ENCODE measurements at regions not wholly inside any gene's neighbourhood (a gene's known extent, or its start where the extent isn't known, plus 50 kb on each side); places are given as distances from the start of the nearest gene placed in this dataset.

DNA sequence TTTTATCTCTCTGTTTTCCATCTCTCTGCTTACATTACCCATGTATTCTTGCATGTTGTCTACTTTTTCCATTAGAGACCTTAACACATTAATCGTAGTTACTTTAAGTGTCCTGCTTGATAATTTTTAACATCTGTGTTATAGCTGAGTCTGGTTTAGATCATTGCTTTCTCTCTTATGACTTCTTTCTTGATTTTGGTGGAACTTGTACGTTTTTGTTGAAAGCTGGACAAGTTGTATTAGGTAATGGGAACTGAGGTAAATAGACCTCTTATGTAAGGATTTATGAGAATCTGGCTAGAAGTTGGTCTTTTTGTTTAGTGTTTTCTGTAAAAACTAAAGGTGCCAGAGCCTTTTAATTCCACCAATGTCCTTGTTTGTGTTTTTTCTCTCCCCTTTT lies 100.8 kb upstream of the LYZL2 start:
- TF ChIP-seq, protein P1, sequence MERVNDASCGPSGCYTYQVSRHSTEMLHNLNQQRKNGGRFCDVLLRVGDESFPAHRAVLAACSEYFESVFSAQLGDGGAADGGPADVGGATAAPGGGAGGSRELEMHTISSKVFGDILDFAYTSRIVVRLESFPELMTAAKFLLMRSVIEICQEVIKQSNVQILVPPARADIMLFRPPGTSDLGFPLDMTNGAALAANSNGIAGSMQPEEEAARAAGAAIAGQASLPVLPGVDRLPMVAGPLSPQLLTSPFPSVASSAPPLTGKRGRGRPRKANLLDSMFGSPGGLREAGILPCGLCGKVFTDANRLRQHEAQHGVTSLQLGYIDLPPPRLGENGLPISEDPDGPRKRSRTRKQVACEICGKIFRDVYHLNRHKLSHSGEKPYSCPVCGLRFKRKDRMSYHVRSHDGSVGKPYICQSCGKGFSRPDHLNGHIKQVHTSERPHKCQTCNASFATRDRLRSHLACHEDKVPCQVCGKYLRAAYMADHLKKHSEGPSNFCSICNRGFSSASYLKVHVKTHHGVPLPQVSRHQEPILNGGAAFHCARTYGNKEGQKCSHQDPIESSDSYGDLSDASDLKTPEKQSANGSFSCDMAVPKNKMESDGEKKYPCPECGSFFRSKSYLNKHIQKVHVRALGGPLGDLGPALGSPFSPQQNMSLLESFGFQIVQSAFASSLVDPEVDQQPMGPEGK (CRISPR knock-in tag; IDR thresholded peaks at IDR 0.05; ENCODE audit: borderline replicate concordance) = no peak
- TF ChIP-seq GLIS3 (CRISPR knock-in tag; IDR thresholded peaks at IDR 0.05) = no peak
- no peak for TF ChIP-seq ARNTL (CRISPR knock-in tag; IDR thresholded peaks at IDR 0.05; ENCODE audit: borderline replicate concordance, low read depth)
- TF ChIP-seq OSR1 (CRISPR knock-in tag; IDR thresholded peaks at IDR 0.05) = no peak
- TF ChIP-seq TCF4 (CRISPR knock-in tag; IDR thresholded peaks at IDR 0.05; ENCODE audit: borderline replicate concordance) = no peak
- ATAC-seq = no peak

DNA sequence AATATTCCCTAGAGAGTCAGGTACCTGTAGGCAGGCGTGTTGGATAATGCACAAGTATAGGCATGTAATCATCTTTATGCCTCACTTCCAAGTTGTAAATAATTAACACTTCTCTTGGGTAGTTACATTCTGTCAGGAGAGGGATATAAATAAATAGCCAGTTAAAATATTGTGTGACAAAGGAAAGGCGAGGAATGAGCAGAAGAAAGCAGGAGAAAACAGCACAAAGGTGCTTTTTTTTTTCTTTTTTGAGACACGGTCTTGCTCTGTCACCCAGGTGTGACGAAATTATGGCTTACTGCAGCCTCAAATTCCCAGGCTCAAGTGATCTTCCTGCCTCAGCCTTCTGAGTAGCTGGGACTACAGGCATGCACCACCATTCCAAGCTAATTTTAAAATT lies 99.2 kb upstream of the LYZL2 start:
- no peak for ATAC-seq
- no peak for TF ChIP-seq BACH2 (CRISPR knock-in tag; IDR thresholded peaks at IDR 0.05; ENCODE audit: borderline replicate concordance)
- TF ChIP-seq ESRRG (CRISPR knock-in tag; IDR thresholded peaks at IDR 0.05) = no peak
- TF ChIP-seq OSR1 (CRISPR knock-in tag; IDR thresholded peaks at IDR 0.05) = no peak
- TF ChIP-seq ZNF8 (CRISPR knock-in tag; IDR thresholded peaks at IDR 0.05) = no peak
- TF ChIP-seq ZC3H10 (CRISPR knock-in tag; IDR thresholded peaks at IDR 0.05) = no peak
- TF ChIP-seq, protein P2, sequence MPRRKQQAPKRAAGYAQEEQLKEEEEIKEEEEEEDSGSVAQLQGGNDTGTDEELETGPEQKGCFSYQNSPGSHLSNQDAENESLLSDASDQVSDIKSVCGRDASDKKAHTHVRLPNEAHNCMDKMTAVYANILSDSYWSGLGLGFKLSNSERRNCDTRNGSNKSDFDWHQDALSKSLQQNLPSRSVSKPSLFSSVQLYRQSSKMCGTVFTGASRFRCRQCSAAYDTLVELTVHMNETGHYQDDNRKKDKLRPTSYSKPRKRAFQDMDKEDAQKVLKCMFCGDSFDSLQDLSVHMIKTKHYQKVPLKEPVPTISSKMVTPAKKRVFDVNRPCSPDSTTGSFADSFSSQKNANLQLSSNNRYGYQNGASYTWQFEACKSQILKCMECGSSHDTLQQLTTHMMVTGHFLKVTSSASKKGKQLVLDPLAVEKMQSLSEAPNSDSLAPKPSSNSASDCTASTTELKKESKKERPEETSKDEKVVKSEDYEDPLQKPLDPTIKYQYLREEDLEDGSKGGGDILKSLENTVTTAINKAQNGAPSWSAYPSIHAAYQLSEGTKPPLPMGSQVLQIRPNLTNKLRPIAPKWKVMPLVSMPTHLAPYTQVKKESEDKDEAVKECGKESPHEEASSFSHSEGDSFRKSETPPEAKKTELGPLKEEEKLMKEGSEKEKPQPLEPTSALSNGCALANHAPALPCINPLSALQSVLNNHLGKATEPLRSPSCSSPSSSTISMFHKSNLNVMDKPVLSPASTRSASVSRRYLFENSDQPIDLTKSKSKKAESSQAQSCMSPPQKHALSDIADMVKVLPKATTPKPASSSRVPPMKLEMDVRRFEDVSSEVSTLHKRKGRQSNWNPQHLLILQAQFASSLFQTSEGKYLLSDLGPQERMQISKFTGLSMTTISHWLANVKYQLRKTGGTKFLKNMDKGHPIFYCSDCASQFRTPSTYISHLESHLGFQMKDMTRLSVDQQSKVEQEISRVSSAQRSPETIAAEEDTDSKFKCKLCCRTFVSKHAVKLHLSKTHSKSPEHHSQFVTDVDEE (CRISPR knock-in tag; IDR thresholded peaks at IDR 0.05) = no peak
- TF ChIP-seq, protein P1 (CRISPR knock-in tag; IDR thresholded peaks at IDR 0.05; ENCODE audit: borderline replicate concordance) = no peak
- TF ChIP-seq, protein P3, sequence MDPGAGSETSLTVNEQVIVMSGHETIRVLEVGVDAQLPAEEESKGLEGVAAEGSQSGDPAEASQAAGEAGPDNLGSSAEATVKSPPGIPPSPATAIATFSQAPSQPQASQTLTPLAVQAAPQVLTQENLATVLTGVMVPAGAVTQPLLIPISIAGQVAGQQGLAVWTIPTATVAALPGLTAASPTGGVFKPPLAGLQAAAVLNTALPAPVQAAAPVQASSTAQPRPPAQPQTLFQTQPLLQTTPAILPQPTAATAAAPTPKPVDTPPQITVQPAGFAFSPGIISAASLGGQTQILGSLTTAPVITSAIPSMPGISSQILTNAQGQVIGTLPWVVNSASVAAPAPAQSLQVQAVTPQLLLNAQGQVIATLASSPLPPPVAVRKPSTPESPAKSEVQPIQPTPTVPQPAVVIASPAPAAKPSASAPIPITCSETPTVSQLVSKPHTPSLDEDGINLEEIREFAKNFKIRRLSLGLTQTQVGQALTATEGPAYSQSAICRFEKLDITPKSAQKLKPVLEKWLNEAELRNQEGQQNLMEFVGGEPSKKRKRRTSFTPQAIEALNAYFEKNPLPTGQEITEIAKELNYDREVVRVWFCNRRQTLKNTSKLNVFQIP (CRISPR knock-in tag; IDR thresholded peaks at IDR 0.05; ENCODE audit: borderline replicate concordance, low read depth) = no peak
- no peak for TF ChIP-seq ZFP3 (CRISPR knock-in tag; IDR thresholded peaks at IDR 0.05)
- TF ChIP-seq, protein P4, sequence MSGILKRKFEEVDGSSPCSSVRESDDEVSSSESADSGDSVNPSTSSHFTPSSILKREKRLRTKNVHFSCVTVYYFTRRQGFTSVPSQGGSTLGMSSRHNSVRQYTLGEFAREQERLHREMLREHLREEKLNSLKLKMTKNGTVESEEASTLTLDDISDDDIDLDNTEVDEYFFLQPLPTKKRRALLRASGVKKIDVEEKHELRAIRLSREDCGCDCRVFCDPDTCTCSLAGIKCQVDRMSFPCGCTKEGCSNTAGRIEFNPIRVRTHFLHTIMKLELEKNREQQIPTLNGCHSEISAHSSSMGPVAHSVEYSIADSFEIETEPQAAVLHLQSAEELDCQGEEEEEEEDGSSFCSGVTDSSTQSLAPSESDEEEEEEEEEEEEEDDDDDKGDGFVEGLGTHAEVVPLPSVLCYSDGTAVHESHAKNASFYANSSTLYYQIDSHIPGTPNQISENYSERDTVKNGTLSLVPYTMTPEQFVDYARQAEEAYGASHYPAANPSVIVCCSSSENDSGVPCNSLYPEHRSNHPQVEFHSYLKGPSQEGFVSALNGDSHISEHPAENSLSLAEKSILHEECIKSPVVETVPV (CRISPR knock-in tag; IDR thresholded peaks at IDR 0.05) = no peak
- no peak for TF ChIP-seq ARNTL (CRISPR knock-in tag; IDR thresholded peaks at IDR 0.05; ENCODE audit: borderline replicate concordance, low read depth)
- TF ChIP-seq TCF4 (CRISPR knock-in tag; IDR thresholded peaks at IDR 0.05; ENCODE audit: borderline replicate concordance) = no peak
- TF ChIP-seq CSDC2 (CRISPR knock-in tag; IDR thresholded peaks at IDR 0.05) = no peak
- TF ChIP-seq SNAI2 (CRISPR knock-in tag; IDR thresholded peaks at IDR 0.05) = no peak
- no peak for TF ChIP-seq ISL1 (CRISPR knock-in tag; IDR thresholded peaks at IDR 0.05)

DNA sequence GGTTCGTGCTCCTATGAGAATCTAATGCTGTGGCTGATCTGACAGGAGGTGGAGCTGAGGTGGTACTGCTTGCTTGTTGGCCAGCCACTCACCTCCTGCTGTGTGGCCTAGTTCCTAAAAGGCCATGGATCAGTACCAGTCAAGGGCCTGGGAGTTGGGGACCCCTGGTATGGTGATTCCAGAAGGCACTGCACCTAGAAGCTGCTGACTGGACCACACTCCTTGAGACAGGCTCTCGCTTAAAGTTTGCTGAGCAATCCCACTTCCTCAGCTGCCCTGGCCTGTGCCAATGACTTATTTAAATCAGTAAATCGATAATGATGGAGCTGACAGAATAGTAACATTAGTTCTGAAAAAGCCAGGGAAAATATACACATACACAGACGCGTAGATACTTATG lies 98.6 kb upstream of the LYZL2 start:
- no peak for TF ChIP-seq ZFP30 (CRISPR knock-in tag; IDR thresholded peaks at IDR 0.05)
- TF ChIP-seq ZNF565 (CRISPR knock-in tag; conservative IDR thresholded peaks at IDR 0.05; ENCODE audit: low read depth) = no peak
- TF ChIP-seq, protein P1 (CRISPR knock-in tag; IDR thresholded peaks at IDR 0.05; ENCODE audit: borderline replicate concordance) = no peak
- TF ChIP-seq TOX (CRISPR knock-in tag; IDR thresholded peaks at IDR 0.05; ENCODE audit: borderline replicate concordance) = no peak
- no peak for TF ChIP-seq BACH2 (CRISPR knock-in tag; IDR thresholded peaks at IDR 0.05; ENCODE audit: borderline replicate concordance)
- TF ChIP-seq ZNF8 (CRISPR knock-in tag; IDR thresholded peaks at IDR 0.05) = no peak
- TF ChIP-seq ZC3H10 (CRISPR knock-in tag; IDR thresholded peaks at IDR 0.05) = no peak
- TF ChIP-seq, protein P5, sequence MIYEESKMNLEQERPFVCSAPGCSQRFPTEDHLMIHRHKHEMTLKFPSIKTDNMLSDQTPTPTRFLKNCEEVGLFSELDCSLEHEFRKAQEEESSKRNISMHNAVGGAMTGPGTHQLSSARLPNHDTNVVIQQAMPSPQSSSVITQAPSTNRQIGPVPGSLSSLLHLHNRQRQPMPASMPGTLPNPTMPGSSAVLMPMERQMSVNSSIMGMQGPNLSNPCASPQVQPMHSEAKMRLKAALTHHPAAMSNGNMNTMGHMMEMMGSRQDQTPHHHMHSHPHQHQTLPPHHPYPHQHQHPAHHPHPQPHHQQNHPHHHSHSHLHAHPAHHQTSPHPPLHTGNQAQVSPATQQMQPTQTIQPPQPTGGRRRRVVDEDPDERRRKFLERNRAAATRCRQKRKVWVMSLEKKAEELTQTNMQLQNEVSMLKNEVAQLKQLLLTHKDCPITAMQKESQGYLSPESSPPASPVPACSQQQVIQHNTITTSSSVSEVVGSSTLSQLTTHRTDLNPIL (CRISPR knock-in tag; IDR thresholded peaks at IDR 0.05; ENCODE audit: low read depth) = no peak
- no peak for TF ChIP-seq ESRRG (CRISPR knock-in tag; IDR thresholded peaks at IDR 0.05)
- TF ChIP-seq, protein P2 (CRISPR knock-in tag; IDR thresholded peaks at IDR 0.05) = no peak
- TF ChIP-seq TCF4 (CRISPR knock-in tag; IDR thresholded peaks at IDR 0.05; ENCODE audit: borderline replicate concordance) = no peak
- no peak for TF ChIP-seq RARB (CRISPR knock-in tag; IDR thresholded peaks at IDR 0.05)
- no peak for ATAC-seq

All from SK-N-SH treated with all-trans-retinoic acid at 6 μM for 48 hours (cell line).